C1 segment of cervical spinal cord (tissue), 14 donors: ENCODE measurements at regions not wholly inside any gene's neighbourhood (a gene's known extent, or its start where the extent isn't known, plus 50 kb on each side); places are given as distances from the start of the nearest gene placed in this dataset.

Experiments
- DNase-seq, 14 donors: peaks; one replicate each; lab custom pipeline; 2025; lab: John Stamatoyannopoulos, UW

DNA sequence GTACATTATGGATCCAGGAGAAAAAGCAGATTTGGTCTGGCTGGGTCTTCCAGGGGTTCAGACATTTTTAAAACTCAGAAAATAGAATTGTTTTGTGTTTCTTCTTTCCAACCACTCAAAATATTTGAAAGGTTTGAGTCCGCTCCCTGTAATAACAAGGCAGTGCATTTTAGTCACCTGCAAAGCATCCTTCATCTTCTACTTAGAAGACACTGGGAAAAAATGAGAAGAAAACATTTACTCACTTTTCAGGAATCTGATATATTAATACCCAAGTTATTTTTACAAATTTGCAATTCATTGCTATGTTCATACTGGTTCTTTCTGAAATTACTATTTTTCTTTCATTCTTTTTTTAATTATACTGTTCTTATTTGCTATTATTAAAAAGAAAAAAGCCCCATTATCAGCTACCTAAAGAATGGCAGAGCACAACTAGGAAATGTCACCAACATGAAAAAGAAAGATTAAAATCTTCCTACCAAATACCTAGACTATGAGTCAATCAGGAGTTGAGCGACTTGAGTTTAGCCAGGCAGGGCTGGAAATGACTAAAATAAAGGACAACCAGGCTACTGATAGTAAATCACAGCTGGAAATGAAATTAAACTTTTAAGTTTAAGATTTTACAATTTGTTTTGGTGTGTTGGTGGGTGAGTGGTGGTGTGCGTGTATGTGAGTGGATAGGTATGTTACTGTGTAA is 280.3 kb upstream of the THBS1 start:
- DNase-seq = no peak

DNA sequence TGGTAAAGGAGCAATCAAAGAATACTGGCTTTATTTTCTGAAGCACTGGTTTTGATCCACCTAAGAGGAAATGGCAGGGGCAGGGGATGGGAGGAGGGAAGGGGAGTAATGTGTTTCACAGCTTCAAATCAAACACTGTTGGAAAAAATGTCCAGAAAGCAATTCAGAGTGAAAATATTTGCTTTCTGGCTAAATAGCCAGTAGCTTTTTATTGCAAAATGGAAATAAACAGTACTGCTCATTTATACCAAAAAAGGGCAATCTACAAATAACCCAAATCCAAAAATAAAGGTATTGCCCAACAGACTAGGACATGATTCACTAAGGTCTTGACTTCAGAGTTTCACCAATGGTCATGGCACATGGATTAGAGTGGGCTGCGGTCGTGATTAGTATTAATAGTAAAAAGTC is 279.3 kb upstream of the THBS1 start:
- no peak for DNase-seq

DNA sequence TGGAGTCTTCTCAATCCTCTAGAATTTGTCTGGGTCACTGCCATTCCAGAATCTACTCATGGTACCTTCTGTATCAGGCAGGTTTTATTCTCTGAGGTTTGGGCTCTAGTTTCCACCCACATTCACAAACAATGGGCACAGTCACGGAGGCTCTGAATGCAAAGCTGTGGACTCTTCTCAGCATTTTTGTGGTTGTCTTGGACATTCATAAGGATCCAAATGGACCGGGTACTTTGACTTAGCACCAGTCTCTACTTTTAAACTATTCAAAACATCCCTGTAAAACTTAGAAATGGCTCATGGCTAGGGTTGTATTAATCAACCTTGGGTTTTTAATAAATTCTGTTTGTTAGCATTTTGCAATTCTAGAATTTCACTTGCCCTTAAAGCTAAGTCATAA is 277.9 kb upstream of the THBS1 start:
- no peak for DNase-seq

DNA sequence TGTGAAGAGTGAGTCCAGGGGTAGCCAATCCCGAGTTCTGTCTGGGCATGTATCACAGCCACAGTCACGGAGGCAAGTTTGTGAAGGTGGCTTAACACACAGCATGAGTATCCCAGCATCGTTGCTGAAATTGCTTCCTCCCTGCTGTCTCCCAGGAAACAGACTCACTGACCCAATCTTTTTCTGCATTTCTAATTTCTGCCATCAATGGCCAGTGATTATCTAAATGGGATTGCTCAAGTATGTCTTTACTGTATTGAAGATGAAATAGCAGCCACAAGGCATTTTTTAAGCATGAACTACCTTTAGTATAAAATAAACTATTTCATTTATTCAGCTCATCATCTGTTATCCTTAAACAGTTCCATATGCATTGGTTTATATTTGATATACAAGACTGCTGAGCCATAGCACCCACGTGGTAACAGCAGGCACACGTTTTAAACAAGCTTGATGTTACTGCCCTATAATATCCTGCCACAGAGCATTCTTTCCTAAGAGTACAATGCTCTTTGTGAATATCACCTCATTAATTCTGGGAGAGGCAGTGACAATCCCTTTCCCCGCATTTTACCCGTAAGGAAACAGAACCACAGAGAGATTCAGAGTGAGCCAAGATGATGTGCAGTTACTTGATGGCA is 276.6 kb upstream of the THBS1 start:
- DNase-seq = no peak

DNA sequence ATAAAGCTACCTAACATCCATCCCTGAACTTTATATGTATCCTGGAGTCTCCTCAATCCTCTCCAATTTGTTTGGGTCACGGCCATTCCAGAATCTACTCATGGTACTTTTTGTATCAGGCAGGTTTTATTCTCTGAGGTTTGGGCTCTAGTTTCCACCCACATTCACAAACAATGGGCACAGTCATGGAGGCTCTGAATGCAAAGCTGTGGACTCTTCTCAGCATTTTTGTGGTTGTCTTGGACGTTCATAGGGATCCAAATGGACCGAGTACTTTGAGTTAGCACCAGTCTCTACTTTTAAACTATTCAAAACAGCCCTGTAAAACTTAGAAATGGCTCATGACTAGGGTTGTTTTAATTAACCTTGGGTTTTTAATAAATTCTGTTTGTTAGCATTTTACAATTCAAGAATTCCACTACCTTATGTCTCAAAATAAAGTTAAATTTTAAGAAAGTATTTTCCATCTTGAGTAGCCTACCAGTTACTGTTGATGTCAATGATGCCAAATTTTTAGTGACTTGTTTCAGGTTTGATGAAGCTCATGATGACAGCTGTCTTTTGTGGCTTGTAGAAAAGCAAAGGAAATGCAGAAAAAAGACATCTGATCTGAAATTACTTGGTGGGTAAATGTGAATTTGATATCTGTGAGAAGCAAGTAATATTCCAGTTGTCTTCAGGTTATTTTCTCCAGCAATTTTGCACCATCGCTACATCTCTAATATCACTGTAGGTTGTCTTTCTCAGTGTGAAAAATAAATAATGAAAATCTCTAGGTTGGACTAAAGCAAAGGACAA is 275.7 kb upstream of the THBS1 start:
- no peak for DNase-seq

DNA sequence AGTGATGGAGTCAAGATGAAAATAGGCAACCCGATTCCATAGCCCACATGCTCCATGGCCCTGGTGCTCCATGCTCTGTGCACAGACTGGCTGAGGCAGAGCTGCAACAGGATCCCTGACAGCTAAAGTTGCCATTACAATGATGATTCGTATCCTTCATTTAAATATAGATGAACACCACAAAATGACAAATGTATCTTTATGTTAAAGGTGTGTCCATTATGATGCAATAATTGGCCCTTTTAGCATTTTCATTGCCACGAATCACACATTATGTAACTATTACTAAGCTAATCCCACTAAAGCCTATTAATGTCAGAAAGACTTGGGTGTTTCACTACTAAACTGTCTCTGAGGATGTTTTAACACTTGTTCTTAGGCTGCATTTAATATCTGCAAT is 270.2 kb upstream of the THBS1 start:
- no peak for DNase-seq

DNA sequence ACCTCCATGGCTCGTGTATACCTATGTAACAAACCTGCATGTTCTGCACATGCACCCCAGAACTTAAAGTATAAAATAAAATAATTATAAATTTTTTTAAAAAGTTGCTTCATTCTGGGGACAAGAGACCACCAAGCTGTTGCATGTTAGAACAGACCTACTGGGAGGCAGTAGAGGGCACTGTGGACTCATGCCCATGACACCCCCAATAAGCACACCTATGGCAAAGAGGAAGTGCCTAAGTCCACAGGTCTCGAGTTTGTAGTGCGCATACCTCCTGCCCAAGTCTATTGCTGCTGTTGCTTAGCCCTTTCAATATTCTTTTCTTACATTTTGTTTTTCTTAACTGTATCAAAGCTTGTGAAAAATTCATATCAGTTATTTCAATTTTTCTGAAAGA is 267.9 kb upstream of the THBS1 start:
- DNase-seq = no peak

DNA sequence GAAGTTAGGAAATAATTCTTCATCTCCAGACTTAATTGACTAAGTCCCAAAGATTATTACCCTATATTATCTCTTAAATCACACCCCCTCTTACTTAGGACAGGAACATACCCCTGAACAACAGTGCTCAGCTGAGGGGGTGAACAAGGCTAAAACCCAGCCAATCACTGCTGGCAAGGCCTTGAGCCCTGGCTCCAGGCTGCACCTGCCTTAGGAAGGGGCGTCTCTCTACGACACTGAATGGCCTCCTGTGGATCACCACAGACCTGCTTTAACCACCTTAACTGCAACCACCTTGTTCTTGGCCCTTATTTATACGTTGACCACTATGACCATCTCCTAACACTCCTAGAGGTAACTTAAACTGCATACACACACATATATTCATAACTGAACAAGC is 267.4 kb upstream of the THBS1 start:
- DNase-seq = no peak

DNA sequence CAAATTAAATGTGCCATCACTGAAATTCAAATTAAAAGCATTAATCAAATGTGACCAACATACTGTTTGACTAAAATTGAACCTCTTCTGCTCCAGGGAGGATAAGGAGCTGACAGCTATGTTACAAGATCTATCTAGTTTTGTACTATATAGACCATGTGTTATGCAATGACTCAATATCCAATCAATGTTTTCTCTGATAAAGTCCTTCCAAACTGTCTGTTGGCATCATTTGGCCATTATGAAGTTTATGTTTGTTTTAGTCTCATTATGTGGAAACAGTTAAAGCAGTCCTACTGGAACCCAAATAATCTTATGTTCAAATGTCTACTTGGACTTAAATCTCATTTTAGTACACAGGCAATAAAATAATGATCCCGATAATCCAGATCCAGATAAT is 267.0 kb upstream of the THBS1 start:
- DNase-seq = no peak

DNA sequence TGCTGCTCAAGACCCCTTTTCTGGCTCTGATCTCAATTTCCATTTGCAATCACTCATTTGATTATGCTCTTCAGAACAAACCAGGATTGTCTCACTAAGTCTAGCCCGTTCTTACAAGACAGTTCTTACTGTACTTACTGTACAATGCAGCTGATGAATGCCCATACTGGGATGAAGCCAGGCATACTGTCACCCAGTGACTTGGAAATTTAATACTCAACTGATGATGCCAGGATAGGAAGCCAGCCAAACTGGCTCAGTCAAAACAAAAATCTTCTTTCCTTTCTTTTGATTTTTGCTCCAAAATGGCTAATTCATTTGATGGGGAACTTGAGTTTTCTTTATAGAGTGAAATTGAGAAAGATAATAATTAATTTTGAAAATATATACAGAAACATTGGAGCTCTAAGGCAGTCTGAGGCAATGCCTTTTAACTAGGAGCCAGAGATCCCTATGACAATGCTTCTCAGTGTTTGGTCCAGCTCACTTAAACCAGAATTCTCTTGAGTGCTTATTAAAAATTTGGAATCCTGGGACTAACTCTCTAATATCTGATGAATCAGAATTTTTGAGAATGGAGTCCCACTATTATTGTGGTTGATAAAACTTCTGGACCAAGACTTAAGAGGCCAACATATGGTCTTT is 265.6 kb upstream of the THBS1 start:
- DNase-seq = no peak

DNA sequence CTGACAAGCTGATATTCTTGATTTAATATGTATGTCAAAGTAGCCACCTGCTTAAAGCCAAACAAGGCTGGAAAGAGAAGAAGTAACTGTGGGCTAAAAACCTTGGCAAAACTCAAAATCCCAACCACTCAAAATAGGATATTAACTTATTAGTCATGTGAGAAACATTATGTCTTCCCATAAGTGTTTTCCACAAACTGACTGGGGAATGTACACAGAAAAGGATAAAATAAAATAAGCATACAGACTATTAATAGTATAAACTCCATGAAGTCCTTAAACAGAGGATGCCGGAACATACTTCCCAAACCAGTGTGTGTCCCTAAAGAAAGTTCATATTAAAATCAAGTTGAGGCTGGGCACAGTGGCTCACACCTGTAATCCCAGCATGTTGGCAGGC is 263.7 kb upstream of the THBS1 start:
- DNase-seq = no peak

DNA sequence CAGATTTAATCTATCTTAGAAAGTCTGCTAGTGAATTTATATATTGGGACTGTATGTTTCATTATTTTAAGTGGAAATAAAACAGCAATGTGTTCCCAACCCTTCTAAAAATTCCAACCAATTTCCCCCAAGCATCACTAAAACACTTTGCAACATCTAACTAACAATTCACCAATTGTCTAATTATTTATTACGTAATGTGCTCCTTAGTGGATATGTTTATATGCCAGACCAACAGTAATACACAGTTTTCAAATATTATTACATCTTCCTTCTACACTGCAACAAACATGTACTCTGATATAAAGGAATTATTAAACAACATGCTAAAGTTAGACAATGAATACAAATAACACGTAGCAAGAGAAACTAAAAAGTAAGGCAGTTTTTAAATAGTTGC is 262.6 kb upstream of the THBS1 start:
- no peak for DNase-seq

DNA sequence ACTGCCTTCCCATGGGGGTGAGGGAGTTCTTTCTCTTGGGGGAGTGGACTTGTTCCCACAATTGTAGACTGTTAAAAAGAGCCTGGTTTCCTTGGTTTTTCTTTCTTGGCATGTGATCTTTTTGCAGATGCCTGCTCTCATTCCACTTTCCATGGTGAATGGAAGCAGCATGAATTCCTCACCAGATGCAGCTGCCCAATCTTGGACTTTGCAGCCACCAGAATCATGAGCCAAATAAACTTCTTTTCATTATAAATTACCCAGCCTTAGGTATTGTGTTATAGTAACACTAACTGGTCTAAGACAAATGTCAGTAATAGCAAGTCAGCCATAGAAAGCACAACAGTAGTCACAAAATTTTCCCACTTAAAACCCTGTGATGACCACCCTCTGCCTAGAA is 260.5 kb upstream of the THBS1 start:
- no peak for DNase-seq

DNA sequence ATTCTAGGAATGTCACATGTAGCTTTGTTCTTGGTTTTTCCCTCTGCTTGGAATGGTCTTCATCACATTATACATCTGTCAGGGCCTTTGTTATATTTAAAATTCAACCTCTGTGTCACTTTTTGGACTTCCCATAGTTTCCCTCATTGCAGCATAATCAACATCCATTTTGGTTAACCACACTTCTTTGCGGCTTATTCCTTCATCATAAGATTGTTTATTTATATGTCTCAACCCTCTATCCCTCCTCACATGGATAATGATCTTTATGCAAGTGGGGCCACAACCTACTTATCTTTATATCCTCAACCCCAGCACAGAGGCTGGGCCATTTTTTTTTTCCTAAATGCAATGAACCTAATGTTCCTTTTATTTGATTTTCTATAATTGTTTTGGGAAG is 260.0 kb upstream of the THBS1 start:
- DNase-seq = no peak

DNA sequence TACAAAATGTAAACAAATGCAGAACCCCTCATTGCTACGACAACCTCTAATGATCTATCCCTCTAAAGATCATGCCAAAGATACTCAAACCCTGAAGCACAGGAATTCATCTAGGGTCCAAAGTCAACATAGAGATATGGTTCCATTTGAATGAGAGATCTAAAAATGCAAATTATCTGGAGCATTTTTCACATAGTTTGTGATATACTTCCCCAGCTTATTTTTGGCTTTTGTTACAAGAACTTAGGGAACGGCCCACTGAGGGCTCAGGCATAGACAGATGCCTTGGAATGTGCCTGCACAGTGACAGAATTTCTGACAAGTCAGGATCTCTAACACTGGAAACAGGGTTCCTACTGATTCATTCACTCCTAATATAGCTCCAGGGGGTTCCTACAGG is 258.9 kb upstream of the THBS1 start:
- no peak for DNase-seq

DNA sequence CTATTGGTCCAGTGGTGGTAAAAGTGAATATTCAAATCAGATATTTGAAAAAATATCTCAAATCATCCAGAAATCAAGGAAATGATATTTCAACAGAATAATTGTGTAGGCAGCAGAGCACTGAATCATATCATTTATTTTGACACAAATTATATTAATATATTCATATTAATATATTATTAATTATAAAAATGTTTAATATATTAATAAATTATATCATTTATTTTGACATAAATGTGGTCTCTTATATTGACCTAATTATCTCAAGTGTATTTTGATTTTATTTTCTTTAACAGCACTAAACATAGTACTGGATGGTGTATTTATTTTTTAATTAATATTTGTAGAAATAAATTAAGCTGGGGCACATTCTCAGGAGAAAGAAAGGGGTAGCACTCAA is 257.7 kb upstream of the THBS1 start:
- DNase-seq = no peak

DNA sequence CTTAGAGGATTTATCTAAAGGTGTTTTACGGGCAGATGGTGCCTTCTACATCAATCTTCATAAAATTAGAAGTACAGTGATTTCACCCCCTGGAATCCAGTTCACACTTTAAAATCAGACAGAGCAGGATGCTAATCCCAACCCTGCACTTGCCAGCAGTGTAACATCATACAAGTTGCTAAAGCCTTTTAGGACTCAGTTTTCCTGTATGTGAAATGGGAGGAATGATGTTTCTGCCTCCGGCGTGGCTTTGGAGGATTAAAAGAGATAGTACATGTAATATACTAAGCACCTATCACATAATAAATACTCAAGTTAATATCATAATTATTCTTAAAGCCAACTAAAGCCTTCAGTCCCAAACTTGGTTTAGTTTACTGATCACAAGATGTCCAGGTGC is 257.2 kb upstream of the THBS1 start:
- no peak for DNase-seq

DNA sequence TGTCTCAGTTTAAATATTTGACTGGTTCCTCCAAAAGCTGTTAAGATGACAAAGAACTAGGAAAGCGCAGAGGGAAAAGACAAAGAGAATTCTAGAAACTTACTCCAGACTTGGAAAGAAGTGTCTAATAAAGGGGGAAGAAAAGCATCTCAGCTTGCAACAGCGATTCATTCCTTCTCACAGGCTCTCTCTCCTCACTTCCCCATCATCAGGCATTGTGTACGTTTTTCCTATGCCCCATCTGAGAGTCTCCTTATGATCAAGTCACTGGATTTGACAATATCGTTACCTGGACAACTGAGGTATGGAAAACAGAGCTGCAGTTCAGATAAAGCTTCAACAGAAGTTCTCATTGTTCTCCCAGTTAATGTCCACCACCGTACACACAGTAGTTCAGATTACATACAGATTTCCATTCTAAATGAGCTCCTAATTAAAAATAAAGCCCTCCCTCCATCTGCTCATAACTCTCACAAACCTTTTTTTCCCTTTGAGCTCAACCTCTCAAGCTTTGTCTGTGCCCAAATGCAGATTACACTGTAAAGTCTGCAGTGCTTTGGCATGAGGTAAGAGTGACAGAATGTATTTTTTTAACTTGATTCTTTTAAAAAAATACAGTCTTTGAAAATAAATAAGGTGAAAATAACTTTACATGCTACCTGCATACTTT is 254.4 kb upstream of the THBS1 start:
- DNase-seq = no peak

DNA sequence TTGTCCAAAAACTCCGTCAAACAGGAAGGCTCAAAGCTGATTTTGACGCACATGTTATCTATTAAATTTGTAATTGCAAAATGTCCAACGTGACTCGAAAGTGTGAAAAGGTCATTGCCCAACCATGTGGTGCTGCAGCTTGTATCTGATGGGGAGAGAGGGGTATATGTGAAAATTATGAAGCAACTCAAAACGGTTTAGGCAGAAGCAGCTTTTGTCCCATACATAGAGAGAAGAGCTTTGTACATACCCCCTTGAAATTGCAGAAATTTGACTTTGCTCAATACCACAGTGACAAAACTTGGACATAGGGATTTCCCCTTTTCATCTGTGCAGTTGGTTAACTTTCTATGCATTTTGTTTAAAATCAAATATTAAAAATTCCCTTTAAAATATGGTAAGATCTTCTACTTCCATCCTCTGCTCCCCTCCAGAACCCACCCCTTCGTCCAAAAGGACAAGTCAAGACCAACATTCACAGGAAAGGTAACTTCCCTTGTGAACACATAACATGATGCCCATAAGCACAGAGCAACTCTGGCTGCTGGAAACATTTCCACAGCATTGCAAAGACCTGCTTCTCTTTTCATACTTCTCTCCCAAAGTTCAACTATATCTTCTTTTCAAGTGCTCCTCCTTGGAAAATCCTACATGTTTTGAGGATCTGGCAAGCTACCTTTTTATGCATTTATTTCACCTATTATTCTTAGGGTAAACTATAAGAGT is 253.7 kb upstream of the THBS1 start:
- no peak for DNase-seq

DNA sequence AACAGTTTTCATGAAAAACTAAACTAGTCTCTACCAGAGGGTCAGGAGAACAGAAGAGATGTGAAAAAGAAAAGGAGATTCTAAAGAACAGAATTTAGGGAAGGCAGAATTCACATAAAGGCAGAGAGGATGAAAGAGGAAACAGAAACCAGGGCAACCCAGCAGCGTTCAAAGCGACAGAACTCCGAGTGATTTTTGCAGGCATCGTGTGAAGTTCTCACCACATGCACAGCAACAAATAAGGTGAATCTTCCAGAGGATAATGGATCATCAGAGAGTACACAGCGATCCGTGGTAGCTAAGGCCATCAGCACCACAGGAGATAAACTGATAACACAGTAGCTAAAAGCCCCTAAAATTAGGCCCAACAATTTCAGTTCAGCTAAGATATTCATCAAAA is 250.8 kb upstream of the THBS1 start:
- DNase-seq = no peak

DNA sequence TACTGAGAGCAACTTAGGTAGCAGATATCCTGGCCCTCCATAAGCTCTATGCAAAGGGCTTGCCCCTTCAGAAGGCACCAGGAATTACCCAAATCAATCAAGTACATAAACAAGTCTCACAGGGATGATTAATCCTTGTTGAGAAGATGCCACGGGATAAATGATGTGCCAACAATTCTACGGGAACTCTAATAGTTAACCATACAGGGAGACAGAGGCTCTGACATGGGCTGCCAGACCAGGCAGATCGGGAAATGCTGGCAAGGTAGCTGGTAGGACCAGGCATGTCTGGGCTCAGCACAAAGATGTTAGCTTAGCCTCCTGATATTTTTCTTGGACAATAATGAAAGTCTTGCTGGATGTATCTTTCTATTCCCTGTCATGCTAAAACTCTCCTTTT is 249.3 kb upstream of the THBS1 start:
- no peak for DNase-seq
